Naive thymus-derived CD4-positive, alpha-beta T cell (primary cell): ENCODE measurements at regions not wholly inside any gene's neighbourhood (a gene's known extent, or its start where the extent isn't known, plus 50 kb on each side); places are given as distances from the start of the nearest gene placed in this dataset.
A peak's percentile ranks its signal among the peaks of the same experiment; 100 is the strongest.

ENCODE experiments used
- ATAC-seq: fragments of 150-1000 bp; cut with Tn5 transposase; 2 replicates; pipeline ENCODE4 v1.10.0; 2021; ENCODE audit warnings: mild to moderate bottlenecking, moderate library complexity
- CTCF ChIA-PET: fragments of 350-600 bp; sonication (Branson Sonifier 250); formaldehyde crosslinking; loops from one replicate; lab custom pipeline; 2021; ENCODE audit warnings: antibody characterized with exemption; lab: Charles Lee
- POLR2A ChIA-PET: fragments of 350-600 bp; sonication (Branson Sonifier 250); formaldehyde crosslinking; loops from one replicate; lab custom pipeline; 2021; ENCODE audit warnings: antibody characterized with exemption, inconsistent platforms; lab: Charles Lee
- DNase-seq, 9 donors: peaks; one replicate each; pipeline versions ENCODE4 v3.0.0 to v3.0.0-alpha.2; 2020 to 2022; ENCODE audit warnings: mixed read lengths in 1 of 9
- H3K27ac ChIP-seq: one replicate; pipeline ENCODE4 v1.7.0; 2013; ENCODE audit warnings: mild to moderate bottlenecking, low read depth, low read length, moderate library complexity
- H3K27me3 ChIP-seq, 2 donors: one replicate each; pipeline ENCODE4 v1.7.0; 2013; ENCODE audit warnings: low read length in 2 of 2, mild to moderate bottlenecking in 2 of 2, moderate library complexity in 2 of 2; ENCODE audit not compliant: control insufficient read depth in 2 of 2, insufficient read depth in 2 of 2
- H3K36me3 ChIP-seq, 3 experiments: 1 replicate in 2 of 3; 2 replicates in 1 of 3; pipeline ENCODE4 v1.7.0; 2013; ENCODE audit warnings: low read length in 3 of 3, mild to moderate bottlenecking in 3 of 3, moderate library complexity in 1 of 3; ENCODE audit not compliant: insufficient read depth in 3 of 3, control insufficient read depth in 2 of 3
- H3K4me1 ChIP-seq, 2 donors: one replicate each; pipeline ENCODE4 v1.7.0; 2013; ENCODE audit warnings: low read length in 2 of 2, mild to moderate bottlenecking in 2 of 2, moderate library complexity in 1 of 2; ENCODE audit not compliant: control insufficient read depth in 2 of 2, insufficient read depth in 2 of 2
- H3K4me3 ChIP-seq: 2 replicates; pipeline ENCODE4 v1.7.0; 2013; ENCODE audit warnings: mild to moderate bottlenecking, low read length
- H3K9me3 ChIP-seq, 3 experiments: 1 replicate in 2 of 3; 2 replicates in 1 of 3; pipeline ENCODE4 v1.7.0; 2013; ENCODE audit warnings: low read length in 3 of 3; ENCODE audit not compliant: control insufficient read depth in 2 of 3
- H3K27ac Mint-ChIP-seq, 9 donors: one replicate each; pipeline ENCODE4 v1.8.0; 2020 to 2022; ENCODE audit warnings: mixed read lengths in 9 of 9, mild to moderate bottlenecking in 8 of 9, moderate library complexity in 5 of 9, inconsistent platforms in 2 of 9
- H3K27me3 Mint-ChIP-seq, 5 donors: one replicate each; pipeline ENCODE4 v1.8.0; 2021 to 2022; ENCODE audit warnings: mixed read lengths in 5 of 5, mild to moderate bottlenecking in 1 of 5
- H3K36me3 Mint-ChIP-seq, 5 donors: one replicate each; pipeline ENCODE4 v1.8.0; 2020 to 2022; ENCODE audit warnings: mixed read lengths in 5 of 5, mild to moderate bottlenecking in 3 of 5, inconsistent platforms in 1 of 5
- H3K4me1 Mint-ChIP-seq, 7 donors: one replicate each; pipeline ENCODE4 v1.8.0; 2020 to 2022; ENCODE audit warnings: mixed read lengths in 7 of 7, mild to moderate bottlenecking in 3 of 7, inconsistent platforms in 1 of 7
- H3K4me3 Mint-ChIP-seq, 10 donors: one replicate each; pipeline ENCODE4 v1.8.0; 2020 to 2022; ENCODE audit warnings: mild to moderate bottlenecking in 10 of 10, mixed read lengths in 10 of 10, moderate library complexity in 6 of 10, inconsistent platforms in 2 of 10
- H3K9me3 Mint-ChIP-seq, 11 donors: one replicate each; pipeline ENCODE4 v1.8.0; 2020 to 2022; ENCODE audit warnings: mixed read lengths in 11 of 11, mild to moderate bottlenecking in 4 of 11, inconsistent platforms in 1 of 11, moderate library complexity in 1 of 11
- intact Hi-C, 2 donors: fragments of 100-400 bp; cut with micrococcal nuclease; formaldehyde crosslinking; loops; one replicate each; pipeline ENCODE4 v1.15.1; 2023

DNA sequence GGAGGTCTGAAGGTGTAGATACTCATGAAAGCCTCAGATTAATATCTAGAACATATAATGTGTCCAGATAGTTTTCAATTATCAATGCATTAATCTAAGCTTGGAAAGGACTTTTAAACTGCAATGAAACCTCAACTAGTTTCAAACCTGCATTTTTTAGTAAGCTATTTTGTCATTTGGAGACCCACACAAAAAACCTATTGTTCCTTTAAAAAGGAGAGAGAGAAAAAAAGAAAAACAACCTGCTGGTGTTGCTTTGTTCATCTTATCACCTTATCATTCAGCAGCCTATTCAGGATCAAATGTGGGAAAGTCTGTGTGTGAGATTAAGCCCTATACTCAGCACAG lies 215.7 kb upstream of the PLEKHG7 start:
- H3K27ac Mint-ChIP-seq, result peak overlapping the region in 1 of 9 donors; percentile 10
- ChIA-PET CTCF (no interaction called here), POLR2A (interaction anchor here (0.5 to 0.6 kb wide), 2 partner anchors 36 to 419 kb away, joined by 3 read pairs; no protein-coding TSS in a partner anchor)
- intact Hi-C loops, result no loop called here
- peaks cover 0 to 15% (median 7%) of the 10 kb centered on the region in 11 donors for H3K9me3 Mint-ChIP-seq
- no peaks in the 10 kb centered on the region for H3K4me1 ChIP-seq
- H3K27ac ChIP-seq, result no peak overlapping the region
- H3K36me3 Mint-ChIP-seq, result peaks cover 3 to 18% (median 5%) of the 10 kb centered on the region in 5 donors
- H3K27me3 ChIP-seq, result no peaks in the 10 kb centered on the region
- no peaks in the 10 kb centered on the region for H3K27me3 Mint-ChIP-seq
- H3K4me3 Mint-ChIP-seq, result no peak overlapping the region
- peaks cover 6 to 26% (median 9%) of the 10 kb centered on the region in 7 donors for H3K4me1 Mint-ChIP-seq
- H3K9me3 ChIP-seq, result no peaks in the 10 kb centered on the region
- H3K36me3 ChIP-seq, result no peaks in the 10 kb centered on the region
- DNase-seq (no peak), ATAC-seq (no peak)
- H3K4me3 ChIP-seq, result no peak overlapping the region

DNA sequence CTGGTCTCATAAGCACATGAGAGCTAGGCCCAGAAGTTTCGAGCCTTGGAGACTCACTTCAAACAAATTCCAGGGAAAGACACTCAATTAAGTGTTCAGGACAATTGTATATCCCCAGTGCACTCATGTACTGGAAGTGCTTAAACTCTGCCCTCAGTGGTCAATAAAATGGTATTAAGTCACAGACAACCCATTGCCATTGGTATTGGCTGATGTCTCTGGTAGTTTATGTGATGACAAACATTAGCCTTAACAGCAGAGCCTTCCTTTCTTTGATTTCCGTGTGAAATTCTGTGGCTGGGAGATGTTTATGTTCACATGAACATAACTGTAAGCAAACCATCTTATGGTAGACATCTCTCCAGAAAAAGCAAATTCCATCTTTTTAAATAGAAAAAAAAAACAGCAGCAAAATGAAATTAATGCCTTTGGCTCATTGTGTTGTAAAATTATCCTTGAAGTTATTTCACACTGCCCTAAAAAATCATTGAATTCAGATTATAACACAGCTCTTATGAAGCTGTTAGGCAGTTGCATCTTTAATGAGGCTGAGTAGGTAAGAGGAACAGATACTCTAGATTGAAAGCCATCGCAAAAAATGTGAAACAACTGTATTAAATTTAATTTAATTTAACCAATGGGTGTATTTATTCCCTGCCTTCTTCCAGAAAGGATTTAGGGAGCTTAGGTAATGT lies 216.2 kb upstream of the PLEKHG7 start:
- peaks cover 0 to 10% (median 3%) of the 10 kb centered on the region in 11 donors for H3K9me3 Mint-ChIP-seq
- H3K4me1 ChIP-seq, result no peaks in the 10 kb centered on the region
- no peak overlapping the region for H3K4me3 ChIP-seq
- H3K9me3 ChIP-seq, result no peaks in the 10 kb centered on the region
- no peak overlapping the region for H3K4me3 Mint-ChIP-seq
- H3K27me3 Mint-ChIP-seq, result no peaks in the 10 kb centered on the region
- no peaks in the 10 kb centered on the region for H3K36me3 ChIP-seq
- ATAC-seq (no peak), DNase-seq (no peak)
- no peaks in the 10 kb centered on the region for H3K27me3 ChIP-seq
- H3K4me1 Mint-ChIP-seq, result peaks cover 6 to 26% (median 9%) of the 10 kb centered on the region in 7 donors
- POLR2A ChIA-PET, result interaction anchor here (0.5 to 0.6 kb wide), 2 partner anchors 36 to 419 kb away, joined by 3 read pairs; no protein-coding TSS in a partner anchor
- peaks cover 1 to 17% (median 3%) of the 10 kb centered on the region in 5 donors for H3K36me3 Mint-ChIP-seq
- intact Hi-C loops, result no loop called here
- H3K27ac ChIP-seq, result no peak overlapping the region
- CTCF ChIA-PET, result interaction anchor here (0.5 to 0.7 kb wide), 2 partner anchors 20 to 677 kb away, joined by 3 read pairs; no protein-coding TSS in a partner anchor
- H3K27ac Mint-ChIP-seq, result no peak overlapping the region

DNA sequence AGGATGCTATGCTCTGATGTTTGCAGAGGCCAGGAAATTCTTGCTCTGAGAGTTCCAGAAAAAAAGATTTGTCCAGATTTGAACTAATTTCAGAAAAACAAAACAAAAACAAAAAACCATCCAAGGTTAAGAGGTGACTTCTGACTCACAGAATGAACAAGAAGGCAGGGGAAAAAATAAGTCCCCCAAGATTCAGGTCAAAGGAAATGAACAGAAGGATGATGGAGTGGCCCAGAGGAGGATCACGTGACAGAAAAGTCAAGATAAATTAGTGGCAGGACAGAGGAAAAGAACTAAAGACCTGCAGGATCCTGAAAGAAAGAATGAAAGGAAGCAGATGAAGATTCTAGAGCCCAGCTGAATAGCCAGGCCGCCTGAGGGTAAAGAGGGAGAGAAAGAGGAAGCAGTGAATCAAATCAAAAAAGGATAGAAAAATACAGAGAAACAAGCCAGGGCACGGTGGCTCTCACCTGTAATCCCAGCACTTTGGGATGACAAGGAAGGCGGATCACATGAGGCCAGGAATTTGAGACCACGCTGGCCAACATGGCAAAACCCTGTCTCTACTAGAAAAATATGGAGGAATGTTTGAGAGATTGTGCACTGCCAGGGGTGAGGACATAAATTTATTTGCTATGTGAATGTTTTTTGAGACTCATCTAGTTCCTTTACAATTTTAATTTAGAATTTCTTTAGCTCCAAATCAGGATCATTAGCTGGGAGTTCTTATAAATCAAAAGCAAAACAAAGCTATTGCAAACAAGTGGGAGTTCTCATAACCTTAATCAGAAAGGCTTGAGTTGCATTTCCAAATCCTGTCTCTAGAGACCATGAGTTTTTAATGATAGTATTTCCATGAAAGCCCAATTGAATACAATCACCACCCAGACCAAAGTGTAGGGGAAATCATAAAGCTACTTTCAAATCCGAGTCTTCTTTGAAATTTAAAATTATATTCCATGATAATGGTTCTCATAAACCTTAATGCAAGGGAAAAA lies 217.1 kb upstream of the PLEKHG7 start:
- Histone ChIP-seq H3K4me3 (no peak overlapping the region), H3K4me1 (no peaks in the 10 kb centered on the region), H3K27ac (no peak overlapping the region), H3K27me3 (no peaks in the 10 kb centered on the region), H3K9me3 (no peaks in the 10 kb centered on the region), H3K36me3 (no peaks in the 10 kb centered on the region)
- peaks cover 0 to 12% (median 0%) of the 10 kb centered on the region in 11 donors for H3K9me3 Mint-ChIP-seq
- H3K4me1 Mint-ChIP-seq, result peaks cover 6 to 27% (median 9%) of the 10 kb centered on the region in 7 donors
- ATAC-seq (no peak), DNase-seq (no peak)
- peak overlapping the region in 6 of 9 donors; percentile 2 to 69 (median 42) for H3K27ac Mint-ChIP-seq
- intact Hi-C loops, result no loop called here
- POLR2A ChIA-PET, result interaction anchor here (1.3 kb wide), 1 partner anchor 10 kb away, joined by 5 read pairs; no protein-coding TSS in a partner anchor
- CTCF ChIA-PET, result interaction anchor here (0.5 to 0.7 kb wide), 2 partner anchors 21 to 676 kb away, joined by 3 read pairs; no protein-coding TSS in a partner anchor
- peaks cover 0 to 20% (median 0%) of the 10 kb centered on the region in 5 donors for H3K36me3 Mint-ChIP-seq
- H3K4me3 Mint-ChIP-seq, result no peak overlapping the region
- no peaks in the 10 kb centered on the region for H3K27me3 Mint-ChIP-seq

DNA sequence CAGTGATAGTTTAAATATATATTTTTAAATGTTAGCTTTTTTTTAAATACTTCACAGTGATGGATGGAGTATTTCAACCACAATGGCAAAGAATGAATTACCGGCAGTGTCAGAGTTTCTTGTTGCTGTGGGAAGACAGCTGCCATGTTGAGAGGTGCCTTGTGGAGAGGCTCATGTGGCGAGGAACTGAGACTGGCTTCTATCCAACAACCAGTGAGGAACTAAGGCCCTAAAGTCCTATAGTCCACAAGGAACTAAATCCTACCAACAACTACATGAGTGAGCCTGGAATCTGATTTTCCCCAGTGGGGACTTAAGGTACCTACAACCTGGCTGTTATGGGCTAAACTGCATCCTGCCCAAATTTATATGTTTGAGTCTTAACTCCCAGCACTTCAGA lies 220.2 kb upstream of the PLEKHG7 start:
- ATAC-seq, result no peak
- CTCF ChIA-PET, result interaction anchor here (1.0 kb wide), 1 partner anchor 12 kb away, joined by 4 read pairs; no protein-coding TSS in a partner anchor
- no peak overlapping the region for H3K27ac ChIP-seq

DNA sequence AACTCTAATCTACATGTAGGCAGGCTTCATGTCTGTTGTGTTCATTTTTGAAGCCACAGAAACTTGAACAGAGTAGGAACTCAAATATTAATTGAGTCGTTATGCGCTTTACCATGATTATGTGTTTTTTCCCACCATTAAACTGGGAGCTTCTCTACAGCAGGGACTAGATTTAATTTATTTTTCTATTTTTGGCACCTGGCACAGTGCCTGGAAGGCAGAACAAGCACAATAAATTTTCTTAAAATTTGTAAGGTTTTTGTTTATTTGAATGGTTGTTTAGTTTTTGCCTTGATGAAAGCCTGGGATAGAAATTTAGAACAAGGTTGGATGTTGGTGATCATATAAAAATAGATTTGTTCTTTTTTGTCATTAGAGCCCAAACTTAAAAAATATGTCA lies 221.7 kb upstream of the PLEKHG7 start:
- Histone ChIP-seq H3K4me1 (no peaks in the 10 kb centered on the region), H3K27ac (no peak overlapping the region), H3K36me3 (no peaks in the 10 kb centered on the region), H3K27me3 (no peaks in the 10 kb centered on the region), H3K9me3 (no peaks in the 10 kb centered on the region), H3K4me3 (no peak overlapping the region)
- ChIA-PET CTCF (no interaction called here), POLR2A (no interaction called here)
- no peak overlapping the region for H3K4me3 Mint-ChIP-seq
- no peak for ATAC-seq
- peaks cover 0 to 5% (median under 1%) of the 10 kb centered on the region in 11 donors for H3K9me3 Mint-ChIP-seq
- peaks cover 0 to 14% (median 10%) of the 10 kb centered on the region in 7 donors for H3K4me1 Mint-ChIP-seq
- H3K36me3 Mint-ChIP-seq, result peaks cover 0 to 18% (median 4%) of the 10 kb centered on the region in 5 donors
- DNase-seq, result no peak
- no peak overlapping the region for H3K27ac Mint-ChIP-seq
- intact Hi-C loops, result no loop called here
- H3K27me3 Mint-ChIP-seq, result no peaks in the 10 kb centered on the region

More for the DNA sequence above, 220.2 kb upstream of the PLEKHG7 start:
- Mint-ChIP-seq H3K4me3 (no peak overlapping the region), H3K27me3 (no peaks in the 10 kb centered on the region), H3K27ac (no peak overlapping the region), H3K9me3 (peaks cover 0 to 5% (median 0%) of the 10 kb centered on the region in 11 donors), H3K36me3 (peaks cover 0 to 13% (median 0%) of the 10 kb centered on the region in 5 donors), H3K4me1 (peaks cover 6 to 14% (median 11%) of the 10 kb centered on the region in 7 donors)
- Histone ChIP-seq H3K4me1 (no peaks in the 10 kb centered on the region), H3K36me3 (no peaks in the 10 kb centered on the region), H3K27me3 (no peaks in the 10 kb centered on the region), H3K4me3 (no peak overlapping the region), H3K9me3 (no peaks in the 10 kb centered on the region)
- POLR2A ChIA-PET, result no interaction called here
- intact Hi-C loops, result no loop called here
- no peak for DNase-seq

DNA sequence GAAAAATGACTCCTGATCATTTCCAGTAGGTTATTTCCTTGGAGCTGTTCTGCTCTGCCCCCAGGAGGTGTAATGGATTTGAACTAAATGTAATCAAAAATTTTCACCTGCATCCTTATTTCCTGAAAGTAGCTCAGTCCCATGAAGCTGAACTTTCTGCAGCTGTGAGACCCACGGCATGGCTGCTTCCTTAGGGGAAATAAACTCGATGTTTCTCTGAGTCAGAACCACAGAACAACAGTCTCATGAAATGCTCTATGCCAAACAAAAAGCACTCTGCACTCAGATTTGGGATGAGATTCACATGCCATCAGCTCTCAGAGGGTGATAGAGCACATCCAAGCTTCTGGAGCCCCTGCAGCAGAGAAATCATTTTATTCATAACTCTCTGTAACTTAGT lies 224.1 kb upstream of the PLEKHG7 start:
- Histone ChIP-seq H3K36me3 (no peaks in the 10 kb centered on the region), H3K9me3 (no peaks in the 10 kb centered on the region), H3K27ac (no peak overlapping the region), H3K4me1 (no peaks in the 10 kb centered on the region), H3K4me3 (no peak overlapping the region), H3K27me3 (no peaks in the 10 kb centered on the region)
- Mint-ChIP-seq H3K27ac (no peak overlapping the region), H3K36me3 (peaks cover 0 to 17% (median 4%) of the 10 kb centered on the region in 5 donors), H3K27me3 (no peaks in the 10 kb centered on the region), H3K4me1 (peaks cover 0 to 11% (median 4%) of the 10 kb centered on the region in 7 donors), H3K4me3 (no peak overlapping the region), H3K9me3 (peaks cover 0 to 9% (median 4%) of the 10 kb centered on the region in 11 donors)
- intact Hi-C loops, result no loop called here
- POLR2A ChIA-PET, result no interaction called here
- DNase-seq, result no peak
- CTCF ChIA-PET, result interaction anchor here (0.6 kb wide), 1 partner anchor 119 kb away, joined by 3 read pairs; no protein-coding TSS in a partner anchor
- no peak for ATAC-seq
